ENCODE measurements at regions not wholly inside any gene's neighbourhood (a gene's known extent, or its start where the extent isn't known, plus 50 kb on each side); places are given as distances from the start of the nearest gene placed in this dataset.

DNA sequence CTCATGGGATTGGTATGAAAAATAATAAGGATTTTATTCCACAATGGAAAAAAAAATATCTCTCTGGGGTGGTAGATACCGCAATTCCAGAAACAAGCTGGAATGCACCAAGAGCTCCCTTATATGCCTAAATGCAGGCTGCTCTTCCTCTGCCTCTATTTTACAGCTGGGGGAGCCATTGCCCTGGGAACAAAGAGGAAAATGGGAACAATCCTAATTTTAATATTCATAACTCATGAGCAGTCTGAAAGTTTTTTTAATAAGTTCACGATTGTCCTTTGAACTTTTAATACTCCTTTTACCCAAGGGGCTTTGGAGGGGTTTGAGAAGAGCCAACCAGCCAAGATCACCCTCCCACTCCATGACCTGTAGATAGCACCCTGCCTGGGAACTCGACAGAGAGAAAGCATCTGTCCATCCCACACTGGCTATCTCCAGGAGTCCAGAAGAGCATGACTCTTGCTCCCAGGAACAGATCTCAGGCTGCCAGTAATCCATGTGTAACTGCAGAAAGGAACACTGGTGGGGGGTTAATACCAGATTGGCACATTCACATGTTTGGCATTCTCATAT lies 74.7 kb downstream of the CD83 start:
- H3K27me3 ChIP-seq, result peaks cover 0 to 5% (median 0%) of the 10 kb centered on the region in 4 donors
- H3K27ac ChIP-seq (replicated peaks in 1 of 4), result no peak overlapping the region
- no peak overlapping the region for H3K4me3 ChIP-seq
- no peak for DNase-seq (ENCODE audit: extremely low spot score)
- no peaks in the 10 kb centered on the region for H3K9me3 ChIP-seq
- no peaks in the 10 kb centered on the region for H3K36me3 ChIP-seq
- peaks cover 0 to 6% (median 0%) of the 10 kb centered on the region in 4 donors for H3K4me1 ChIP-seq
- intact Hi-C loops (cut with DNase I), result no loop called here
- TF ChIP-seq POLR2A (IDR thresholded peaks at IDR 0.05; ENCODE audit: low read depth) (no peak), EP300 (IDR thresholded peaks at IDR 0.05) (no peak), POLR2AphosphoS5 (IDR thresholded peaks at IDR 0.05) (no peak)
- TF ChIP-seq, protein P1, sequence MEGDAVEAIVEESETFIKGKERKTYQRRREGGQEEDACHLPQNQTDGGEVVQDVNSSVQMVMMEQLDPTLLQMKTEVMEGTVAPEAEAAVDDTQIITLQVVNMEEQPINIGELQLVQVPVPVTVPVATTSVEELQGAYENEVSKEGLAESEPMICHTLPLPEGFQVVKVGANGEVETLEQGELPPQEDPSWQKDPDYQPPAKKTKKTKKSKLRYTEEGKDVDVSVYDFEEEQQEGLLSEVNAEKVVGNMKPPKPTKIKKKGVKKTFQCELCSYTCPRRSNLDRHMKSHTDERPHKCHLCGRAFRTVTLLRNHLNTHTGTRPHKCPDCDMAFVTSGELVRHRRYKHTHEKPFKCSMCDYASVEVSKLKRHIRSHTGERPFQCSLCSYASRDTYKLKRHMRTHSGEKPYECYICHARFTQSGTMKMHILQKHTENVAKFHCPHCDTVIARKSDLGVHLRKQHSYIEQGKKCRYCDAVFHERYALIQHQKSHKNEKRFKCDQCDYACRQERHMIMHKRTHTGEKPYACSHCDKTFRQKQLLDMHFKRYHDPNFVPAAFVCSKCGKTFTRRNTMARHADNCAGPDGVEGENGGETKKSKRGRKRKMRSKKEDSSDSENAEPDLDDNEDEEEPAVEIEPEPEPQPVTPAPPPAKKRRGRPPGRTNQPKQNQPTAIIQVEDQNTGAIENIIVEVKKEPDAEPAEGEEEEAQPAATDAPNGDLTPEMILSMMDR (IDR thresholded peaks at IDR 0.05), result no peak
- WGBS, result 78% methylated on average over 3 of the region's 3 CpGs

DNA sequence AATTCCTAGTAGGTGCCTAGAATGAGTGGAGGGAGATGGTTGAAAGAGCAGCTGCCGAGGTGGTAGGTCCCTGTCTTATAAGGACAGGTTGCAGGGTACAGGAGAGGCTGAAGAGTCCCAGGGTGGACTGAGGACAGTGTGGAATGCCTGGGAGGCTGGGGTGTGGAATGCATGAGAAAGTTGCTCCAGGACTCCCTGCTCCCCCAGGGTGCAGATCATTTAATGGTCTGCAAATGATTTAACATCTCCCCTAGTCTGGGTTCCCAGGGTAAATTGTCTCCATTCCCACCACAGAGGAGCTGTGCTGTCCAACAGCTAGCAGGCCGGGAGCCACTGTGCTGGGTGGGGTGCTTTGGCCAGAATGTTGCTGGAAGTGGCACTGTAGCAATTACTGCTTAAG lies 76.0 kb downstream of the CD83 start:
- DNase-seq (ENCODE audit: extremely low spot score), result no peak
- Histone ChIP-seq H3K36me3 (no peaks in the 10 kb centered on the region), H3K27me3 (peaks cover 0 to 5% (median 0%) of the 10 kb centered on the region in 4 donors), H3K27ac (replicated peaks in 1 of 4) (no peak overlapping the region), H3K4me3 (no peak overlapping the region), H3K9me3 (no peaks in the 10 kb centered on the region), H3K4me1 (peaks cover 0 to 6% (median 0%) of the 10 kb centered on the region in 4 donors)
- no peak for TF ChIP-seq POLR2A (IDR thresholded peaks at IDR 0.05; ENCODE audit: low read depth)
- no peak for TF ChIP-seq POLR2AphosphoS5 (IDR thresholded peaks at IDR 0.05)
- TF ChIP-seq EP300 (IDR thresholded peaks at IDR 0.05), result no peak
- TF ChIP-seq, protein P1 (IDR thresholded peaks at IDR 0.05), result no peak
- intact Hi-C loops (cut with DNase I), result no loop called here
- WGBS, result 77% methylated on average over 2 of the region's 2 CpGs

DNA sequence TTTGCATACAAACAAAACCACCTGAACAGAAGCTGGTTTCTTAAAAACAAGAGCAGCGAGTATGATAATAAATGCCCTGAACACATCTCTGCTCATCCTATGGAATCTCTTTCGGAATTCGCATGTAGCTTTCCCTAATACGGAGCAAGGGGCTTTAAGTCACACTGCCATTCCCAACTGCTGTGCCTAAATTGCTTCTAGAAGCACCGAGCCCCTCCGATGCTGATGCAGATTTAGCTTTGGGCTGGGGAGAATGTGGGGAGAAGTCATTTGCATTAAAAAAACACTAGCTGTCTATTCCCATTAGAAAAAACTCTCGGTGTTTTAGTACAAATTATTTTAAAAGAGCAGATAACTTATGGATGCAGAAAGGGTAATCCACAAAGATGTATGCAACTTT lies 76.9 kb downstream of the CD83 start:
- TF ChIP-seq POLR2AphosphoS5 (IDR thresholded peaks at IDR 0.05) (no peak), EP300 (IDR thresholded peaks at IDR 0.05) (no peak), POLR2A (IDR thresholded peaks at IDR 0.05; ENCODE audit: low read depth) (no peak)
- TF ChIP-seq, protein P1 (IDR thresholded peaks at IDR 0.05), result no peak
- Histone ChIP-seq H3K4me1 (peaks cover 0 to 6% (median 0%) of the 10 kb centered on the region in 4 donors), H3K27ac (replicated peaks in 1 of 4) (no peak overlapping the region), H3K27me3 (peaks cover 0 to 5% (median 0%) of the 10 kb centered on the region in 4 donors), H3K4me3 (no peak overlapping the region), H3K9me3 (no peaks in the 10 kb centered on the region), H3K36me3 (no peaks in the 10 kb centered on the region)
- DNase-seq (ENCODE audit: extremely low spot score), result no peak
- intact Hi-C loops (cut with DNase I), result no loop called here
- 63% methylated on average over 7 of the region's 7 CpGs for WGBS

DNA sequence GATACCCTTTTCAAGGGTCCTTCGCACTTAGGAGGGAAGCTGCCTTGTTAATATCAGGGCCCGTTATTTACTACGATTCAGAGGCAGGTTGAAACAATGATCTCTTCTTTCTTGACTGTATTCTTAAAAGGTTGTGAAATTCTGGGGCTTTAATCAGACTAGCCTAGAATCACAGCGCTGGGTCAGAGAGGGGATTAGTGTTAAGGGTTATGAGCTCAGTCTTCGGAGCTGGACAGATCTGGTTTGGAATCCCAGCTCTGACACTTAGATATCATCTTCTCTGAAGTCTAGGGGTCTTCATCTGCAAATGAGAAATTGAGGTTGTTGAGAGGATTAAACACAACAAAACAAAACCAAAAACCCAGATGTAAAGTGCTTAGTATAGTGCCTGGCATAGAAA lies 77.4 kb downstream of the CD83 start:
- Histone ChIP-seq H3K27me3 (peaks cover 0 to 5% (median 0%) of the 10 kb centered on the region in 4 donors), H3K36me3 (no peaks in the 10 kb centered on the region), H3K4me1 (peaks cover 0 to 6% (median 0%) of the 10 kb centered on the region in 4 donors), H3K9me3 (no peaks in the 10 kb centered on the region), H3K27ac (replicated peaks in 1 of 4) (no peak overlapping the region), H3K4me3 (no peak overlapping the region)
- WGBS, result 94% methylated on average over 5 of the region's 5 CpGs
- DNase-seq (ENCODE audit: extremely low spot score), result no peak
- TF ChIP-seq, protein P1 (IDR thresholded peaks at IDR 0.05), result no peak
- TF ChIP-seq POLR2A (IDR thresholded peaks at IDR 0.05; ENCODE audit: low read depth) (no peak), EP300 (IDR thresholded peaks at IDR 0.05) (no peak), POLR2AphosphoS5 (IDR thresholded peaks at IDR 0.05) (no peak)
- intact Hi-C loops (cut with DNase I), result no loop called here

DNA sequence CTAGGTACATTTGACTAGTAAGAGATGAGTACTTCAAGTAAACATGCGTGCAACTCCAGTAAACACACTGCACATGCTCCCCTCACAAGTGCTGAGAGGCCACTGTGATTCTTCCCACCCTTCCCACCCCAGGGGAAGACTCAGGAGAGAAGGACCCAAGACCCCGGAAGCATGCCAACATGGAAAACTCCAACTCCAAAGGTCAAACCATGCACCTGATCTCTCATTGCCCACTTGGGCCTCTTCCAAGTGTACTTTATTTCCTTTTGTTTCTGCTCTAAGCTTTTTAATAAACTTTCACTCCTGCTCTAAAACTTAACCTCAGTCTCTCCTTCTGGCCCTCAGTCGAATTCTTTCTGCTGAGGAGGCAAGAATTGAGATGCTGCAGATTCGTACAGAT lies 78.5 kb downstream of the CD83 start:
- no peaks in the 10 kb centered on the region for H3K9me3 ChIP-seq
- H3K4me3 ChIP-seq, result no peak overlapping the region
- H3K4me1 ChIP-seq, result peaks cover 0 to 6% (median 0%) of the 10 kb centered on the region in 4 donors
- intact Hi-C loops (cut with DNase I), result no loop called here
- H3K36me3 ChIP-seq, result no peaks in the 10 kb centered on the region
- peaks cover 0 to 5% (median 0%) of the 10 kb centered on the region in 4 donors for H3K27me3 ChIP-seq
- 89% methylated on average over 4 of the region's 4 CpGs for WGBS
- TF ChIP-seq, protein P1 (IDR thresholded peaks at IDR 0.05), result no peak
- TF ChIP-seq POLR2A (IDR thresholded peaks at IDR 0.05; ENCODE audit: low read depth), result no peak
- H3K27ac ChIP-seq (replicated peaks in 1 of 4), result no peak overlapping the region
- DNase-seq (ENCODE audit: extremely low spot score), result no peak
